NCI-H1694 treated with DMSO at 0.1 percent for 48 hours (cell line): ENCODE measurements at regions not wholly inside any gene's neighbourhood (a gene's known extent, or its start where the extent isn't known, plus 50 kb on each side); places are given as distances from the start of the nearest gene placed in this dataset.
"Not testable (repeated sequence)": the region's sequence is repeated elsewhere in the genome, so short reads cannot be mapped to it uniquely, and the experiment has no call there.

Experiments
- DNase-seq: peaks from one replicate; lab custom pipeline; 2025; lab: John Stamatoyannopoulos, UW

DNA sequence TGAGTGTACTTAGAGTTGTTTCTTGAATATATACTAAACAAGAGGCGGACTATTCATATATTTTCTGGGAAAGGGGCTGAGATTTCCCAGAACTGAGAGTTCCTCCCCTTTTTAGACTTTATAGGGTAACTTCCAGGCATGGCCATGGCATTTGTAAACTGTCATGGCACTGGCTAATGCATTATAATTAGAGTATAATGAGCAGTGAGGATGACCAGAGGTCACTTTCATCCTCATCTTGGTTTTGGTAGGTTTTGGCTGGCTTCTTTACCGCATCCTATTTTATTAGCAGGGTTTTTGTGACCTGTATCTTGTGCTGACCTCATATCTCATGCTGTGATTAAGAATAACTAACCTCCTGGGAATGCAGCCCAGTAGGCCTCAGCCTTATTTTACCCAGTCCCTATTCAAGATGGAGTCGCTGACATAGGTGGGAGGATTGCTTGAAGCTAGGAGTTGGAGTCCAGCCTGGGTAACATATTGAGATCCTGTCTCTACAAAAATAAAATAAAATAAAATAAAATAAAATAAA is 91.4 kb downstream of the MOBP start:
- DNase-seq = no peak

- no peak for DNase-seq
Observed at GRCh38 chr3:39559543-39559942, 92.1 kb downstream of the MOBP start.

GRCh38 chr3:39568508-39568907 is 101.0 kb downstream of the MOBP start:
- no peak for DNase-seq

DNA sequence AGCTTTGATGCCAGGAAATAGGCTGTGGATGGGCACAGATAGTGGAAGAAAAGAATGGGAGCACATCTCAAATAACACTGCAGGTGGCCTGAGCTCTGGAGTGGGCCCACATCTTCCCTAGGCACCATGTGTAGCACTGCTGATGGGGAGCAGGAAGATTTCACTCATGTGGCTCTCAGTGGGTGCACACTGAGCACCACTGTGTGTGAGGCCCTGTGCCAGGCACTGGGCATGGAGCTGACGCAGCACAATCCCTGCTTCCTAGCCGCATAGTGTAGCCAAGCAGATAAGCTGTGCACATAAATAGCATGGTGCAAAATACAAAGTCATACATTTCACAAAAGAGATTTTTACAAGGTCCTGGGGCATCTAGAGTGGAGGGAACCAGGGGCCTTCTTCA is 101.6 kb downstream of the MOBP start:
- DNase-seq = no peak

- no peak for DNase-seq
Observed at GRCh38 chr3:39573392-39573791, 105.9 kb downstream of the MOBP start.

GRCh38 chr3:39577541-39577940 is 110.1 kb downstream of the MOBP start:
- DNase-seq = no peak

- DNase-seq = not testable (repeated sequence)
Observed at GRCh38 chr3:39586215-39586614, 118.7 kb downstream of the MOBP start.

- DNase-seq = no peak
Observed at GRCh38 chr3:39587113-39587512, 119.6 kb downstream of the MOBP start.

GRCh38 chr3:39590806-39591205 is 123.3 kb downstream of the MOBP start:
- DNase-seq = no peak

- DNase-seq = no peak
Observed at GRCh38 chr3:39592311-39593050, 125.0 kb downstream of the MOBP start.

DNA sequence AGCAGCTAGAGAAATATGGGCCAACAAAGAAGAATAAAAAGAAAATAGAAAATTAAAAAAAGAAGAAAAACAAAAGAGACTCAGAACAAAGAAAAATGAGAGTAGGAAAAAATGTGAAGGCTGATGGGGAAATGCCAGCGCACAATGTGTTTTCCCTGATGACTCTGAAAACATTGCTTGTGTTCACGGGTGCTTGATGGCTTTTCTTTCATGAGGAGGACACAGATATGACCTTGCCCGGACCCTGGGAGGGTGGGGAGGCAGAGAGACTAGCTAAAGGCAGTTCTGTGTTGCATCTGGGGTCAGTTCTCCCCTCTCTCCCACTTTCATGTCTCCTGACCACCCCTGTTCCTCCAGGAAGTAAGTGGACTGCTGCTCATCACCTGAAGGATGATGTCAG is 125.9 kb downstream of the MOBP start:
- no peak for DNase-seq

- no peak for DNase-seq
Observed at GRCh38 chr3:39601241-39601640, 133.8 kb downstream of the MOBP start.

DNA sequence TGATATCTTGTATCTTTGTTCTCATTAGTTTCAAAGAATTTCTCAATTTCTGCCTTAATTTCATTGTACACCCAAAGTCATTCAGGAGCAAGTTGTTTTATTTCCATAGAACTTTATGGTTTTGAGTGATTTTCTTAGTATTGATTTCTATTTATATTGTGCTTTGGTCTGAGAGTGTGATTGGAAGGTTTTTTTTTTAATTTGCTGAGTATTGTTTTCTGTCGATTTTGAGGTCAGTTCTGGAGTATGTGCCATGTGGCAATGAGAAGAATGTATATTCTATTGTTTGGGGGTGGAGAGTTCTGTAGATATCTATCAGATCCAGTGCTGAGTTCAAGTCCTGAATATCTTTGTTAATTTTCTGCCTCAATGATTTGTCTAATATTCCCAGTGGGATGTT is 138.4 kb downstream of the MOBP start:
- DNase-seq = no peak

- DNase-seq = no peak
Observed at GRCh38 chr3:39626198-39626597, 158.7 kb downstream of the MOBP start.

- DNase-seq = no peak
Observed at GRCh38 chr3:39631136-39631535, 163.7 kb downstream of the MOBP start.

DNA sequence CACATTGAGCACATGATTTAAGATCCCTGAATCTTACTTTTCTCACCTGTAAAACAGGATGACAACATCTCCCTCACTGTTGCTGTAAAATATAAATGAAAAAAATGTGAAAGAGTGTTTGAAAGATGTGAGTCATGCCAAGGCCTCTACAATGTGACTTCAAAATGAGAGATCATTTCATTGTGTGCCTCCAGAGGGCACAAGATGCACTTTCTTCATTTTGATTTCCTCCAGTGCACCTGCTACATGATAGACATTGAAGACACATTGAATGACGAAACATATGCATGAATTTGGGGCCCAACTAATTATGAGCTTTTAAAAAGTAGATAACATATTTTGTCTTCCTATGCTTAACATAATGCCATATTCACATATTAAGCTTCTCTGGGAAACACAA is 170.3 kb downstream of the MOBP start:
- no peak for DNase-seq

DNA sequence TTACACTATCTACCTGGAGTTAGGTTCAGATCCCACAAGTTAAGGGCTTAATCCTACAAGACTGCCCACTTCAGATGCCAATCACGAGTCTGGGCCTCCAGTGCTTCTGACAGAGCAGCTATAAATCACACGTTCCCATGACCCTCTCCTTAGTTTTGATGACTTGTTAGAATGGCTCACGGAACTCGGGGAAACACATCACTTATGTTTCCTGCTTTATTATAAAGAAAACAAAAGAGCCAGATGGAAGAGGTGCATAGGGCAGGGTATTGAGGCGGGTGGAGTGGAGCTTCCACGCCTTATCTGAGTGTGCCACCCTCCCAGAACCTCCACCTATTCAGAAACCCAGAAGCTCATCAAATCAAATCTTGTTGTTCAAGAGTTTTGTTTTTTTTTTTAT is 170.8 kb downstream of the MOBP start:
- no peak for DNase-seq

DNA sequence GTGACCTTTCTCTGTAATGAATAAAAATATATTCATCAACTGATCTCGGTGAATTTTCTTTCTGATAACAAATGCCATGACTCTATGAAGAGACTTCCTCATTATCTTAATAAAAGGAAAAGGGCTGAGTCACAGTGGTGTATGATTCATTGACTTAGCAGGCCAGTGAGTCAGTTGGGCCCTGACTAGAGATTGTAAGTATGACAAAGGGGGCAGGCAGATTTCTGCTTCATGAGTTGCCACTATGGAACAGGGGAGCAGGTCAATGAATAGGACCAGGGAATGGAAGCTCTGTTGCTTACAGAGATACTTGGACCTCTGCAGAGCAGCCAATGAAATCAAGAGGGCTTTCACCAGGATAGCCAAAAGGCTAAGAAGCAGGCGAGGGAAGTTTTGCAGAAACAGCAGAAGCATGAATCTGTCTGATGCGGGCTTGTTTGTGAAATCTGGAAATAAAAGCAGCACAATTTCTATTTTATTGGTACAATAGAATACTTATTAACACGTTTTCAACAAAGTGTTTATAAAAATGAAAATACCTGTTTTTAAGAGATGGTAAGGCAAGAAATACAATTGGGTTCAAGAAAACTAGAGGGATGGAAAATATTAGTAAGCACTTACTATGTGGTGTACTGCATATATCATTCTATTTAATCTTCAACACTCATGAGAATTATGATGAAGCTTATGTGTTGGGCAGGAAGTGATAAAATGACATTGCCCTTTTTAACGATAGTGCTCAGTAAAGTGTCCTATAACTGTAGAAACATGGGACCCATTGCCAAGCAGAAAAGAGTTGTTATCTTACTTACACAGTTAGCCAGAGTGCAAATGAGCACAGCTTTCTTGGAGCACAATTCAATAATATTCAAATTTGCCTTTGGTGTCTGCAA is 169.8 kb upstream of the MYRIP start:
- no peak for DNase-seq

DNA sequence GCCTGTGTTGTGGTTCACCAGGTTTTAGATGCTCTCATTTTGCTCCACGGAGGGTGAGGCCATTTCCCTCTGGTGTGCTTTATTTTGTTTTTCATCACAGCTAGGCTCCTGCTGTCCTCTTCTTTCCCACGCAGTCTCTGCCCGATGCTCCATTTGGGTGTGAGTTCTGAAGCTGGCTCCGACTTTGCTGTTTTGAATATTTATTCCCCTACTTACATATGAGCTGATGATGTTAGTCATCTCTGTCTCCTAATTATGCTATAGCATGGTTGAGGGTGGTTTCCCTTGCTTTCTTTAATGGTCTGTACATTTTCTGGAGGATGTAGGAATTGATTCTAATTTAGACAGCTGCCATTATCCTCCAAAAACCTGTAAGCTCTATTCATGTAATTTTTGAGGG is 168.1 kb upstream of the MYRIP start:
- DNase-seq = no peak

DNA sequence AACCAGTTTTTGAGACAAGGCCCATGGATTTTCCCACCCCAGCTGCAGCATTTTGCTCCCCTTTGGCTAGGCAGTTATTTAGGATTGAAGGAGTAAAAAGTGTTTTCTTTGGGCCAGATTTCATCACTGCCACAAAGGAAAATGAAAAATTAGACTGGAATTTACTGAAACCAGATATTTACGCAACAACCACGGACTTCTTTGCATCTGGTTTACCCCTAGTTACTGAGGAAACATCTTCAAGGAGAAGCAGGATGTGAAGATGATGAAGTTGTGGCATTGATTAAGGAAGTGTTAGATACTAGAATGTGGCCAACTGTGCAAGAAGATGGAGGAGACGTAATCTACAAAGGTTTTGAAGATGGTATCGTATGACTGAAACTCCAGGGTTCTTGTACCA is 165.2 kb upstream of the MYRIP start:
- no peak for DNase-seq

DNA sequence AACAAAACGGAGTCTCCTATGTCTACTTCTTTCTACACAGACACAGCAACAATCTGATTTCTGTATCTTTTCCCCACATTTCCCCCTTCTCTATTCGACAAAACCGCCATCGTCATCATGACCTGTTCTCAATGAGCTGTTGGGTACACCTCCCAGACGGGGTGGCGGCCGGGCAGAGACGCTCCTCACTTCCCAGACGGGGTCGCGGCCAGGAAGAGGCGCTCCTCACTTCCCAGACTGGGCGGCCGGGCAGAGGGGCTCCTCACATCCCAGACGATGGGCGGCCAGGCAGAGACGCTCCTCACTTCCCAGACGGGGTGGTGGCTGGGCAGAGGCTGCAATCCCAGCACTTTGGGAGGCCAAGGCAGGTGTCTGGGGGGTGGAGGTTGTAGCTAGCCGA is 158.2 kb upstream of the MYRIP start:
- not testable (repeated sequence) for DNase-seq

GRCh38 chr3:39651993-39652739 is 157.2 kb upstream of the MYRIP start:
- DNase-seq = no peak
